DOHH2 (cell line): ENCODE measurements at regions not wholly inside any gene's neighbourhood (a gene's known extent, or its start where the extent isn't known, plus 50 kb on each side); places are given as distances from the start of the nearest gene placed in this dataset.
"Not testable (repeated sequence)": the region's sequence is repeated elsewhere in the genome, so short reads cannot be mapped to it uniquely, and the experiment has no call there.

Experiments
- EZH2phosphoT487 ChIP-seq: fragments of 200-600 bp; sonication (generic); IDR thresholded peaks from 2 replicates; pipeline ENCODE4 v1.6.1; 2017; ENCODE audit warnings: borderline replicate concordance, mild to moderate bottlenecking, antibody characterized with exemption, low read length, moderate library complexity, mixed read lengths
- TF ChIP-seq, protein P1 (sequence below): fragments of 200-600 bp; sonication (generic); IDR thresholded peaks from one replicate; pipeline ENCODE4 v1.5.1; 2014; ENCODE audit warnings: antibody characterized with exemption, mild to moderate bottlenecking, low read depth, low read length; ENCODE audit not compliant: poor library complexity, severe bottlenecking

DNA sequence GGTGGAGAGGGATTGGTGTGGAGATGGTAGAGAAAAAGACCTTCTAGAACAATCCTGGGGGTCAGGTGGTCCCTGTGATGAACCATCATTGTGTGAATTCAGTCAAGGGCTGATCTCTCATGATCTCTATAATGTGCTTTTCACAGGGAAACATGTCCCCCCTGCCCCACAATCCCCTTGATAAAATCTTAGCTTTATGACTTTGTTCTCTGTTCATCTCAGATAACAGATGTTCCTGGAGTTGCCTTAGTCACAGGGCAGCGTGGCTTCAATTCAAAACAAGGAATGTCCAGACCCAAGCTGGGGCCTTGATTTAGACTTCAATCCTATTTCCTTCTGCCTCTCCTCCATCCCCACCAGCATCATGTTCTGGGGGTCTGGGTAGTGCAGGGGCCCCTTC is 171.5 kb downstream of the CRLF3 start:
- TF ChIP-seq, protein P1, sequence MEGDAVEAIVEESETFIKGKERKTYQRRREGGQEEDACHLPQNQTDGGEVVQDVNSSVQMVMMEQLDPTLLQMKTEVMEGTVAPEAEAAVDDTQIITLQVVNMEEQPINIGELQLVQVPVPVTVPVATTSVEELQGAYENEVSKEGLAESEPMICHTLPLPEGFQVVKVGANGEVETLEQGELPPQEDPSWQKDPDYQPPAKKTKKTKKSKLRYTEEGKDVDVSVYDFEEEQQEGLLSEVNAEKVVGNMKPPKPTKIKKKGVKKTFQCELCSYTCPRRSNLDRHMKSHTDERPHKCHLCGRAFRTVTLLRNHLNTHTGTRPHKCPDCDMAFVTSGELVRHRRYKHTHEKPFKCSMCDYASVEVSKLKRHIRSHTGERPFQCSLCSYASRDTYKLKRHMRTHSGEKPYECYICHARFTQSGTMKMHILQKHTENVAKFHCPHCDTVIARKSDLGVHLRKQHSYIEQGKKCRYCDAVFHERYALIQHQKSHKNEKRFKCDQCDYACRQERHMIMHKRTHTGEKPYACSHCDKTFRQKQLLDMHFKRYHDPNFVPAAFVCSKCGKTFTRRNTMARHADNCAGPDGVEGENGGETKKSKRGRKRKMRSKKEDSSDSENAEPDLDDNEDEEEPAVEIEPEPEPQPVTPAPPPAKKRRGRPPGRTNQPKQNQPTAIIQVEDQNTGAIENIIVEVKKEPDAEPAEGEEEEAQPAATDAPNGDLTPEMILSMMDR, result not testable (repeated sequence)
- not testable (repeated sequence) for TF ChIP-seq EZH2phosphoT487
